ENCODE measurements at regions not wholly inside any gene's neighbourhood (a gene's known extent, or its start where the extent isn't known, plus 50 kb on each side); places are given as distances from the start of the nearest gene placed in this dataset.

- Histone ChIP-seq H2AFZ (ENCODE audit: insufficient read depth, low read depth, low read length, poor library complexity, severe bottlenecking) (no peak overlapping the region), H3K36me3 (replicated peaks in 1 of 2; ENCODE audit: control insufficient read depth in 1 of 2, insufficient read depth in 2 of 2, low read length in 2 of 2) (no peaks in the 10 kb centered on the region), H3K27me3 (ENCODE audit: control insufficient read depth in 2 of 2, insufficient read depth in 2 of 2, low read length in 2 of 2) (no peaks in the 10 kb centered on the region), H4K20me1 (ENCODE audit: insufficient read depth, low read length) (no peaks in the 10 kb centered on the region), H3K4me3 (replicated peaks in 1 of 3; ENCODE audit: low read depth in 2 of 3, low read length in 3 of 3) (no peak overlapping the region), H3K9me3 (replicated peaks in 1 of 2; ENCODE audit: control insufficient read depth in 1 of 2, insufficient read depth in 1 of 2, low read length in 2 of 2) (peaks cover 0 to 9% of the 10 kb centered on the region in 2 donors), H3K4me2 (replicated peaks; ENCODE audit: extremely low read depth, low read length, poor library complexity, severe bottlenecking) (no peak overlapping the region), H3K4me1 (ENCODE audit: control insufficient read depth in 1 of 2, insufficient read depth in 2 of 2, low read length in 2 of 2) (no peaks in the 10 kb centered on the region), H3K9ac (ENCODE audit: insufficient read depth, low read length, poor library complexity, severe bottlenecking) (no peak overlapping the region), H3K27ac (ENCODE audit: low read depth in 1 of 2, low read length in 2 of 2) (no peak overlapping the region), H3K79me2 (ENCODE audit: insufficient read depth, low read length) (no peaks in the 10 kb centered on the region)
- no peaks in the 10 kb centered on the region for H3K36me3 Mint-ChIP-seq
- intact Hi-C loops (cut with micrococcal nuclease) = no loop called here
- peaks cover 0 to 2% (median 2%) of the 10 kb centered on the region in 3 donors for H3K27me3 Mint-ChIP-seq (ENCODE audit: low read depth in 3 of 3)
- WGBS (ENCODE audit: insufficient coverage) = no CpG with 5 or more reads among the region's 2 CpGs
- peaks cover 0 to 7% (median 3%) of the 10 kb centered on the region in 7 donors for H3K9me3 Mint-ChIP-seq
- no peak for DNase-seq
- H3K27ac Mint-ChIP-seq = no peak overlapping the region
- no peak overlapping the region for H3K4me3 Mint-ChIP-seq
- TF ChIP-seq CTCF (IDR thresholded peaks at IDR 0.05) = no peak
- H3K4me1 Mint-ChIP-seq = no peaks in the 10 kb centered on the region
Measured at GRCh38 chr4:114196606-114197005, 217.2 kb upstream of the ARSJ start.

- Histone ChIP-seq H3K9ac (ENCODE audit: insufficient read depth, low read length, poor library complexity, severe bottlenecking) (no peak overlapping the region), H4K20me1 (ENCODE audit: insufficient read depth, low read length) (no peaks in the 10 kb centered on the region), H3K36me3 (replicated peaks in 1 of 2; ENCODE audit: control insufficient read depth in 1 of 2, insufficient read depth in 2 of 2, low read length in 2 of 2) (no peaks in the 10 kb centered on the region), H3K79me2 (ENCODE audit: insufficient read depth, low read length) (no peaks in the 10 kb centered on the region), H3K4me1 (ENCODE audit: control insufficient read depth in 1 of 2, insufficient read depth in 2 of 2, low read length in 2 of 2) (no peaks in the 10 kb centered on the region), H3K4me3 (replicated peaks in 1 of 3; ENCODE audit: low read depth in 2 of 3, low read length in 3 of 3) (no peak overlapping the region), H3K4me2 (replicated peaks; ENCODE audit: extremely low read depth, low read length, poor library complexity, severe bottlenecking) (no peak overlapping the region), H2AFZ (ENCODE audit: insufficient read depth, low read depth, low read length, poor library complexity, severe bottlenecking) (no peak overlapping the region), H3K27me3 (ENCODE audit: control insufficient read depth in 2 of 2, insufficient read depth in 2 of 2, low read length in 2 of 2) (no peaks in the 10 kb centered on the region), H3K27ac (ENCODE audit: low read depth in 1 of 2, low read length in 2 of 2) (no peak overlapping the region), H3K9me3 (replicated peaks in 1 of 2; ENCODE audit: control insufficient read depth in 1 of 2, insufficient read depth in 1 of 2, low read length in 2 of 2) (peaks cover 0 to 9% of the 10 kb centered on the region in 2 donors)
- Mint-ChIP-seq H3K4me3 (no peak overlapping the region), H3K9me3 (peaks cover 0 to 10% (median 5%) of the 10 kb centered on the region in 7 donors), H3K27me3 (ENCODE audit: low read depth in 3 of 3) (peaks cover 0 to 2% (median 2%) of the 10 kb centered on the region in 3 donors), H3K27ac (no peak overlapping the region), H3K36me3 (no peaks in the 10 kb centered on the region), H3K4me1 (no peaks in the 10 kb centered on the region)
- intact Hi-C loops (cut with micrococcal nuclease) = no loop called here
- no peak for TF ChIP-seq CTCF (IDR thresholded peaks at IDR 0.05)
- WGBS (ENCODE audit: insufficient coverage) = 75% methylated on average over 1 of the region's 3 CpGs
- DNase-seq = no peak
Measured at GRCh38 chr4:114200026-114200425, 220.6 kb upstream of the ARSJ start.

All from CD14-positive monocyte (primary cell).